Brain microvascular endothelial cell (primary cell): ENCODE measurements at regions not wholly inside any gene's neighbourhood (a gene's known extent, or its start where the extent isn't known, plus 50 kb on each side); places are given as distances from the start of the nearest gene placed in this dataset.

Experiments
- DNase-seq: peaks from one replicate; pipeline ENCODE4 v3.0.0-alpha.2; 2020
- H3K27ac ChIP-seq: fragments of 250-450 bp; sonication (Bioruptor Pico); 2 replicates; pipeline ENCODE4 v1.5.1; 2020; ENCODE audit warnings: mild to moderate bottlenecking, moderate library complexity
- H3K27me3 ChIP-seq: fragments of 250-450 bp; sonication (Bioruptor Pico); replicated peaks from 2 replicates; pipeline ENCODE4 v1.5.1; 2020; ENCODE audit warnings: mild to moderate bottlenecking
- H3K36me3 ChIP-seq: fragments of 250-450 bp; sonication (Bioruptor Pico); replicated peaks from 2 replicates; pipeline ENCODE4 v1.5.1; 2020; ENCODE audit warnings: mild to moderate bottlenecking
- H3K4me3 ChIP-seq: 2 replicates; pipeline ENCODE4 v1.5.1; 2011; ENCODE audit warnings: low read depth, mild to moderate bottlenecking, control low read depth, low read length, moderate library complexity
- CTCF ChIP-seq: IDR thresholded peaks from 2 replicates; pipeline ENCODE4 v1.5.1; 2011; ENCODE audit warnings: low read depth, mild to moderate bottlenecking, moderate library complexity, low read length, control low read depth, inconsistent platforms; ENCODE audit errors: missing control alignments
- in situ Hi-C: cut with HindIII; loops from 2 replicates; pipeline ENCODE4 v1.10.0; 2017; ENCODE audit warnings: low sequenced_read_pairs, low pct_ligation_motif_present

- no peak for TF ChIP-seq CTCF
- H3K36me3 ChIP-seq, result no peaks in the 10 kb centered on the region
- no peak overlapping the region for H3K27ac ChIP-seq
- no peak for DNase-seq
- H3K27me3 ChIP-seq, result no peaks in the 10 kb centered on the region
- in situ Hi-C loops, result no loop called here
- H3K4me3 ChIP-seq, result no peak overlapping the region
These were observed 368.7 kb downstream of the LIG4 start for GRCh38 chr13:107846642-107847041.

- no peaks in the 10 kb centered on the region for H3K36me3 ChIP-seq
- no peaks in the 10 kb centered on the region for H3K27me3 ChIP-seq
- DNase-seq, result no peak
- TF ChIP-seq CTCF, result no peak
- H3K4me3 ChIP-seq, result no peak overlapping the region
- in situ Hi-C loops, result no loop called here
- H3K27ac ChIP-seq, result no peak overlapping the region
These were observed 369.4 kb downstream of the LIG4 start for GRCh38 chr13:107845911-107846310.

GRCh38 chr13:107843681-107844080 is 371.7 kb downstream of the LIG4 start:
- no peak for TF ChIP-seq CTCF
- no peak overlapping the region for H3K4me3 ChIP-seq
- no peak for DNase-seq
- H3K27ac ChIP-seq, result no peak overlapping the region
- H3K36me3 ChIP-seq, result no peaks in the 10 kb centered on the region
- in situ Hi-C loops, result no loop called here
- H3K27me3 ChIP-seq, result no peaks in the 10 kb centered on the region

- no peaks in the 10 kb centered on the region for H3K36me3 ChIP-seq
- in situ Hi-C loops, result no loop called here
- DNase-seq, result no peak
- no peaks in the 10 kb centered on the region for H3K27me3 ChIP-seq
- H3K27ac ChIP-seq, result no peak overlapping the region
- H3K4me3 ChIP-seq, result no peak overlapping the region
- TF ChIP-seq CTCF, result no peak
These were observed 372.1 kb downstream of the LIG4 start for GRCh38 chr13:107843281-107843680.

GRCh38 chr13:107842562-107843180 is 372.7 kb downstream of the LIG4 start:
- H3K27me3 ChIP-seq, result no peaks in the 10 kb centered on the region
- H3K36me3 ChIP-seq, result no peaks in the 10 kb centered on the region
- H3K4me3 ChIP-seq, result no peak overlapping the region
- no peak for DNase-seq
- in situ Hi-C loops, result no loop called here
- no peak overlapping the region for H3K27ac ChIP-seq
- no peak for TF ChIP-seq CTCF

- in situ Hi-C loops, result no loop called here
These were observed 376.7 kb downstream of the LIG4 start for GRCh38 chr13:107838588-107839161.

More at GRCh38 chr13:107838588-107839161, 376.7 kb downstream of the LIG4 start:
- DNase-seq, result no peak
- Histone ChIP-seq H3K36me3 (no peaks in the 10 kb centered on the region), H3K27ac (no peak overlapping the region), H3K27me3 (no peaks in the 10 kb centered on the region), H3K4me3 (no peak overlapping the region)
- TF ChIP-seq CTCF, result no peak
